Liver (tissue), 8 donors: ENCODE measurements at regions not wholly inside any gene's neighbourhood (a gene's known extent, or its start where the extent isn't known, plus 50 kb on each side); places are given as distances from the start of the nearest gene placed in this dataset.

Experiments
- DNase-seq: peaks from one replicate; pipeline ENCODE4 v3.0.0-alpha.2; 2017; ENCODE audit warnings: low spot score
- H3K27ac ChIP-seq, 2 donors: one replicate each; pipeline ENCODE4 v1.7.0; 2013; ENCODE audit warnings: inconsistent platforms in 2 of 2, low read length in 2 of 2, control low read depth in 1 of 2, low read depth in 1 of 2, mild to moderate bottlenecking in 1 of 2
- H3K27me3 ChIP-seq, 4 donors: one replicate each; pipeline versions ENCODE4 v1.6.1 to v1.7.0; 2013; ENCODE audit warnings: low read length in 3 of 4, inconsistent platforms in 1 of 4, mild to moderate bottlenecking in 1 of 4, moderate library complexity in 1 of 4; ENCODE audit not compliant: control insufficient read depth in 4 of 4, insufficient read depth in 4 of 4
- H3K36me3 ChIP-seq, 4 donors: one replicate each; pipeline versions ENCODE4 v1.6.1 to v1.7.0; 2013; ENCODE audit warnings: low read length in 3 of 4, mild to moderate bottlenecking in 3 of 4, low read depth in 1 of 4, moderate library complexity in 1 of 4; ENCODE audit not compliant: control insufficient read depth in 4 of 4, insufficient read depth in 3 of 4
- H3K4me1 ChIP-seq, 4 donors: one replicate each; pipeline versions ENCODE4 v1.6.1 to v1.7.0; 2013; ENCODE audit warnings: low read length in 3 of 4, mild to moderate bottlenecking in 3 of 4, moderate library complexity in 1 of 4; ENCODE audit not compliant: control insufficient read depth in 4 of 4, insufficient read depth in 4 of 4
- H3K4me3 ChIP-seq, 3 donors: one replicate each; pipeline versions ENCODE4 v1.6.1 to v1.7.0; 2013; ENCODE audit warnings: low read length in 3 of 3, control low read depth in 1 of 3, low read depth in 1 of 3, mild to moderate bottlenecking in 1 of 3
- H3K9ac ChIP-seq, 2 donors: one replicate each; pipeline ENCODE4 v1.7.0; 2013; ENCODE audit warnings: low read length in 2 of 2, mild to moderate bottlenecking in 2 of 2, moderate library complexity in 2 of 2, control low read depth in 1 of 2, low read depth in 1 of 2
- H3K9me3 ChIP-seq, 4 donors: one replicate each; pipeline versions ENCODE4 v1.6.1 to v1.7.0; 2013; ENCODE audit warnings: low read length in 3 of 4; ENCODE audit not compliant: control insufficient read depth in 4 of 4
- ATF3 ChIP-seq: IDR thresholded peaks from 2 replicates; pipeline ENCODE4 v1.6.1; 2016; ENCODE audit warnings: antibody characterized with exemption
- CTCF ChIP-seq: fragments of 150-350 bp; IDR thresholded peaks from 2 replicates; pipeline ENCODE4 v1.5.1; 2017; ENCODE audit warnings: improper control_type of control experiment, low read depth, low read length; ENCODE audit not compliant: missing input control
- EGR1 ChIP-seq, 2 donors: IDR thresholded peaks; 2 replicates each; pipeline ENCODE4 v1.6.1; 2016 to 2018; ENCODE audit warnings: antibody characterized with exemption in 2 of 2, low read depth in 2 of 2
- FOXA1 ChIP-seq: IDR thresholded peaks from 2 replicates; pipeline ENCODE4 v1.6.1; 2016; ENCODE audit warnings: antibody characterized with exemption
- FOXA2 ChIP-seq: IDR thresholded peaks from 2 replicates; pipeline ENCODE4 v1.6.1; 2016; ENCODE audit warnings: antibody characterized with exemption
- GABPA ChIP-seq, 2 donors: IDR thresholded peaks in 1 of 2; conservative IDR thresholded peaks in 1 of 2; 2 replicates each; pipeline ENCODE4 v1.6.1; 2016; ENCODE audit warnings: antibody characterized with exemption in 2 of 2, mild to moderate bottlenecking in 1 of 2, moderate library complexity in 1 of 2
- HNF4A ChIP-seq, 2 donors: conservative IDR thresholded peaks; 2 replicates each; pipeline ENCODE4 v1.6.1; 2016; ENCODE audit warnings: antibody characterized with exemption in 2 of 2, mild to moderate bottlenecking in 2 of 2
- HNF4G ChIP-seq: IDR thresholded peaks from 2 replicates; pipeline ENCODE4 v1.6.1; 2016; ENCODE audit warnings: antibody characterized with exemption
- JUND ChIP-seq, 2 donors: IDR thresholded peaks; 2 replicates each; pipeline ENCODE4 v1.6.1; 2016; ENCODE audit warnings: antibody characterized with exemption in 2 of 2
- NR2F2 ChIP-seq: IDR thresholded peaks from 2 replicates; pipeline ENCODE4 v1.6.1; 2016; ENCODE audit warnings: antibody characterized with exemption
- RAD21 ChIP-seq, 2 donors: IDR thresholded peaks; 2 replicates each; pipeline ENCODE4 v1.6.1; 2016; ENCODE audit warnings: antibody characterized with exemption in 2 of 2, mild to moderate bottlenecking in 2 of 2
- REST ChIP-seq: IDR thresholded peaks from 2 replicates; pipeline ENCODE4 v1.6.1; 2016; ENCODE audit warnings: antibody characterized with exemption, mild to moderate bottlenecking
- RXRA ChIP-seq, 2 donors: IDR thresholded peaks; 2 replicates each; pipeline ENCODE4 v1.6.1; 2017 to 2018; ENCODE audit warnings: antibody characterized with exemption in 2 of 2, mild to moderate bottlenecking in 1 of 2
- TAF1 ChIP-seq: conservative IDR thresholded peaks from 2 replicates; pipeline ENCODE4 v1.6.1; 2016; ENCODE audit warnings: antibody characterized with exemption, mild to moderate bottlenecking
- WGBS: extraction: QIAGEN DNeasy Blood & Tissue Kit; methylation state at CpG from one replicate; pipeline ENCODE4 v1.1.7; 2013; 5-methylcytosine and 5-hydroxymethylcytosine counted together
- donor health status: healthy.
- donor health status: healthy.
- donor health status: healthy.
- donor health status: healthy.
- donor health status: healthy.

- Histone ChIP-seq H3K4me1 (no peaks in the 10 kb centered on the region), H3K27me3 (no peaks in the 10 kb centered on the region), H3K36me3 (no peaks in the 10 kb centered on the region), H3K4me3 (no peak overlapping the region), H3K9ac (no peak overlapping the region), H3K27ac (no peak overlapping the region), H3K9me3 (no peaks in the 10 kb centered on the region)
- no peak for DNase-seq
- no peak for TF ChIP-seq HNF4A (conservative IDR thresholded peaks at IDR 0.05)
- TF ChIP-seq GABPA (IDR thresholded peaks at IDR 0.05 in 1 of 2, conservative IDR thresholded peaks at IDR 0.05 in 1 of 2) = no peak
- TF ChIP-seq RXRA (IDR thresholded peaks at IDR 0.05) = no peak
- TF ChIP-seq ATF3 = no peak
- TF ChIP-seq EGR1 (IDR thresholded peaks at IDR 0.05; ENCODE audit: low read depth in 2 of 2) = no peak
- TF ChIP-seq HNF4G = no peak
- no peak for TF ChIP-seq REST
- no peak for TF ChIP-seq FOXA2
- WGBS = 98% methylated on average over 2 of the region's 2 CpGs
Observed at GRCh38 chr11:90449606-90450005, 226.8 kb upstream of the CHORDC1 start.

- TF ChIP-seq GABPA (IDR thresholded peaks at IDR 0.05 in 1 of 2, conservative IDR thresholded peaks at IDR 0.05 in 1 of 2) = no peak
- TF ChIP-seq EGR1 (IDR thresholded peaks at IDR 0.05; ENCODE audit: low read depth in 2 of 2) = no peak
- TF ChIP-seq REST = no peak
- TF ChIP-seq CTCF = no peak
- TF ChIP-seq NR2F2 = no peak
- no peak for TF ChIP-seq RXRA (IDR thresholded peaks at IDR 0.05)
- TF ChIP-seq FOXA1 = no peak
- no peak for TF ChIP-seq ATF3
- TF ChIP-seq HNF4A (conservative IDR thresholded peaks at IDR 0.05) = no peak
- TF ChIP-seq JUND (IDR thresholded peaks at IDR 0.05) = no peak
- no peak for TF ChIP-seq RAD21 (IDR thresholded peaks at IDR 0.05)
- TF ChIP-seq TAF1 = no peak
- WGBS = 81% methylated on average over 4 of the region's 4 CpGs
Observed at GRCh38 chr11:90448256-90448655, 225.4 kb upstream of the CHORDC1 start.

More at GRCh38 chr11:90448256-90448655, 225.4 kb upstream of the CHORDC1 start:
- no peak overlapping the region for H3K27ac ChIP-seq
- no peaks in the 10 kb centered on the region for H3K27me3 ChIP-seq
- H3K4me3 ChIP-seq = no peak overlapping the region
- H3K36me3 ChIP-seq = no peaks in the 10 kb centered on the region
- no peaks in the 10 kb centered on the region for H3K4me1 ChIP-seq
- no peaks in the 10 kb centered on the region for H3K9me3 ChIP-seq
- no peak for DNase-seq
- no peak overlapping the region for H3K9ac ChIP-seq
